ENCODE measurements at regions not wholly inside any gene's neighbourhood (a gene's known extent, or its start where the extent isn't known, plus 50 kb on each side); places are given as distances from the start of the nearest gene placed in this dataset.

DNA sequence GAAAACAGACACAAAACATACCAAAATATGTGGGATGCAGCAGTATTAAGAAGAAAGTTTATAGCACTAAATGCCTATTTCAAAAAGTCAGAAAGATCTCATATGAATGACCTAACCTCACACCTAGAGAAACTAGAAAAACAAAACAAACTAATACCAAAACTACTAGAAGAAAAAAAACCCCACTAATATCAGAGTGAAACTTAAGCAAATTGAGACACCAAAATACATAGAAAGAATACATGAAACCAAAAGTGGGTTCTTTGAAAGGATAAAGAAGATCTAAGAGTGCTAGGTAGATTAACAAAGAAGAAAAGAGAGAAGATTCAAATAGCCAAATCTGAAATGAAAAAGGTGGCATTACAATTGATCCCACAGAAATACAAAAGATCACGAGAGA is 494.1 kb downstream of the SH2D4B start:
- H3K4me3 ChIP-seq (ENCODE audit: low read depth, low read length) = no peak overlapping the region
- DNase-seq (ENCODE audit: low read depth) = no peak
- TF ChIP-seq, protein P1, sequence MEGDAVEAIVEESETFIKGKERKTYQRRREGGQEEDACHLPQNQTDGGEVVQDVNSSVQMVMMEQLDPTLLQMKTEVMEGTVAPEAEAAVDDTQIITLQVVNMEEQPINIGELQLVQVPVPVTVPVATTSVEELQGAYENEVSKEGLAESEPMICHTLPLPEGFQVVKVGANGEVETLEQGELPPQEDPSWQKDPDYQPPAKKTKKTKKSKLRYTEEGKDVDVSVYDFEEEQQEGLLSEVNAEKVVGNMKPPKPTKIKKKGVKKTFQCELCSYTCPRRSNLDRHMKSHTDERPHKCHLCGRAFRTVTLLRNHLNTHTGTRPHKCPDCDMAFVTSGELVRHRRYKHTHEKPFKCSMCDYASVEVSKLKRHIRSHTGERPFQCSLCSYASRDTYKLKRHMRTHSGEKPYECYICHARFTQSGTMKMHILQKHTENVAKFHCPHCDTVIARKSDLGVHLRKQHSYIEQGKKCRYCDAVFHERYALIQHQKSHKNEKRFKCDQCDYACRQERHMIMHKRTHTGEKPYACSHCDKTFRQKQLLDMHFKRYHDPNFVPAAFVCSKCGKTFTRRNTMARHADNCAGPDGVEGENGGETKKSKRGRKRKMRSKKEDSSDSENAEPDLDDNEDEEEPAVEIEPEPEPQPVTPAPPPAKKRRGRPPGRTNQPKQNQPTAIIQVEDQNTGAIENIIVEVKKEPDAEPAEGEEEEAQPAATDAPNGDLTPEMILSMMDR (IDR thresholded peaks at IDR 0.05; ENCODE audit: low read depth, low read length) = no peak
- TF ChIP-seq, protein P2, sequence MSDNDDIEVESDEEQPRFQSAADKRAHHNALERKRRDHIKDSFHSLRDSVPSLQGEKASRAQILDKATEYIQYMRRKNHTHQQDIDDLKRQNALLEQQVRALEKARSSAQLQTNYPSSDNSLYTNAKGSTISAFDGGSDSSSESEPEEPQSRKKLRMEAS (IDR thresholded peaks at IDR 0.05; ENCODE audit: low read depth, low read length) = no peak

DNA sequence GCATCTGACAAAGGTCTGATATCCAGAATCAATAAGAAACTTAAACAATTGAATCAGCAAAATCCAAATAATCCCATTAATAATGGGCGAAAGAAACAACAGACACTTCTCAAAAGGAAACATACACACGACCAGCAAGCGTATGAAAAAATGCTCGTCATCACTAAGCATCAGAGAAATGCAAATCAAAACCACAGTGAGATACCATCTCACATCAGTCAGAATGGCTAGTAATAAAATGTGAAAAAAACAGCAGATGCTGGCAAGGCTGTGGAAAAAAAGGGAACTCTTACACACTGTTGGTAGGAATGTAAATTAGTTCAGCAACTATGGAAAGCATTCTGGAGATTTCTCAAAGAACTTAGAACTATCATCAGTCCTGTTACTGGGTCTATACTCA is 496.7 kb downstream of the SH2D4B start:
- TF ChIP-seq POLR2A (IDR thresholded peaks at IDR 0.05; ENCODE audit: extremely low read depth, insufficient read length) (no peak), MYC (IDR thresholded peaks at IDR 0.05; ENCODE audit: low read depth, low read length) (no peak)
- TF ChIP-seq, protein P2 (IDR thresholded peaks at IDR 0.05; ENCODE audit: low read depth, low read length) = no peak
- TF ChIP-seq, protein P1 (IDR thresholded peaks at IDR 0.05; ENCODE audit: low read depth, low read length) = no peak
- DNase-seq (ENCODE audit: low read depth) = no peak
- no peak overlapping the region for H3K4me3 ChIP-seq (ENCODE audit: low read depth, low read length)

DNA sequence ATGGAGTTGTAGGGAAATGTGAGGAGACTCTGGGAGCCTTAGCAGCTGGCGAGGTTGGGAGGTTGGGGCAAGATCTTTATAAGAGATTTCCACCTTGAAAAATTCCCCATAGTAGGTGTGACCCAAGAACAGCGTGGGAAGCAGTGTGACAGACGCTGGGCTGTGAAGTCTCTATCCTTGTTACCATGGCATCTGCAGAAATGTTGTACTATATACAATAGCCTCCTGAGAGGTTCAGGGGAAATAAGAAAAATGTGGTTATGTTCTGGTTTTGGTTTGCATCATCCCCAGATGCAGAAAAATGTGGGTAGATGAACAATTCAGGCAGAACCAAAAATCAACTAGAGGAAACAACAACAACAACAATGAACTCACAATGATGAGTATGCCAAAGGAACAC is 498.6 kb downstream of the SH2D4B start:
- TF ChIP-seq MYC (IDR thresholded peaks at IDR 0.05; ENCODE audit: low read depth, low read length) = no peak
- TF ChIP-seq POLR2A (IDR thresholded peaks at IDR 0.05; ENCODE audit: extremely low read depth, insufficient read length) = no peak
- TF ChIP-seq, protein P1 (IDR thresholded peaks at IDR 0.05; ENCODE audit: low read depth, low read length) = no peak
- TF ChIP-seq, protein P2 (IDR thresholded peaks at IDR 0.05; ENCODE audit: low read depth, low read length) = no peak
- no peak overlapping the region for H3K4me3 ChIP-seq (ENCODE audit: low read depth, low read length)
- no peak for DNase-seq (ENCODE audit: low read depth)

DNA sequence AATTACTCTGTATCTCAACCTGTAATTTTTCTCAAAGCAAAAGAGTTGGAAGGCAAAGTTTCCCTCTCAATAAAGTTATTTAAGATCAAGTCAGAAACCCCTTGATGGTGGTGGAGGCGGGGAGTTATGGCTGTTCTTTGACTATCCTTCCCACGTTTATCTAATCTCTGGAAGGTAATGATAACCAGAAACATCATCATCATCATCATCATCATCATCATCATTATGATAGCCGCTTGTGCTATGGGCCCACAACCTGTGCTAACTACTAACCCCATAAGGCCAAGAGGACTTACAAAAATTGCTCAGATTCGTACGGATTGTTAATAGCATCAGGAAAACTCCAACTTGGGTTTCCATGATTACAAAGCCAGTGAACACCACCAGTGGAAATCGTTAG is 502.3 kb downstream of the SH2D4B start:
- no peak for DNase-seq (ENCODE audit: low read depth)
- TF ChIP-seq, protein P2 (IDR thresholded peaks at IDR 0.05; ENCODE audit: low read depth, low read length) = no peak
- TF ChIP-seq POLR2A (IDR thresholded peaks at IDR 0.05; ENCODE audit: extremely low read depth, insufficient read length) (no peak), MYC (IDR thresholded peaks at IDR 0.05; ENCODE audit: low read depth, low read length) (no peak)
- TF ChIP-seq, protein P1 (IDR thresholded peaks at IDR 0.05; ENCODE audit: low read depth, low read length) = no peak
- H3K4me3 ChIP-seq (ENCODE audit: low read depth, low read length) = no peak overlapping the region

DNA sequence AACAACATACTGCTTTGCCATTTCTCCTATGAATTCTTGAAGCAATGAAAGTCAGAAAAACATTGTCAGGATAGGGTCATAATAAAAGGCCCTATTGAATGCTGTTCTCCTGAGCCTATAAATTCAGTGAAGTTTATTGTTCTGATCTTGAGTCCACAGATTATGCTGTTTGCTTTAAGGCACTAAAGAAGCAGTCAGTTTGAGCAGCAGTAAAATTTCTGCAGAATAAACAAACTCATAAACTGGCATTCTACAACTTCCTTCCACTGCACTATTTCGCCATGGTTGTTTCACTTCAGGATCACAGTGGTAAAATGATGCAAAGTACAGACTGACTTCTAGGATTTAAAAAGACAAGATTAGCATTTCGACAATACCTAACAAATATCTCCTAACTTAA is 503.2 kb downstream of the SH2D4B start:
- DNase-seq (ENCODE audit: low read depth) = no peak
- TF ChIP-seq, protein P1 (IDR thresholded peaks at IDR 0.05; ENCODE audit: low read depth, low read length) = no peak
- TF ChIP-seq POLR2A (IDR thresholded peaks at IDR 0.05; ENCODE audit: extremely low read depth, insufficient read length) (no peak), MYC (IDR thresholded peaks at IDR 0.05; ENCODE audit: low read depth, low read length) (no peak)
- TF ChIP-seq, protein P2 (IDR thresholded peaks at IDR 0.05; ENCODE audit: low read depth, low read length) = no peak

DNA sequence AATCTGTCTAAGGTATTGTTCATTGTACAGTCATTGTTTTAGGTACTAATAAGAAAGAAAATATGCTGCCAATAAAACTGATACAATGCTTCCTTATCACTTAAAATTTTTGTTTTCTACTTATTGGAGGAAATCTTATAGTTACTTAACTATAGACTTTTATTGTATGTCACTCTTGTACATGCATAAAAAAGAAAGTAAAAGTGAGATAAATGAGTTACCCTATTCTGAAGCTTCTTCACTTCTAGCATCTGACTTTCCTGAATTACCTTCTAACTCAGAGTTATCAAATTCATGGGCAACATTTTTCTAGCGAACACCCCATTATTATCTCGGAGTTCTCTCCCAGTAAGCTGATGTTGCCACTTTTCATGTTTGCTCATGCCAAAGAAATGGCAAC is 504.9 kb downstream of the SH2D4B start:
- TF ChIP-seq, protein P1 (IDR thresholded peaks at IDR 0.05; ENCODE audit: low read depth, low read length) = no peak
- TF ChIP-seq POLR2A (IDR thresholded peaks at IDR 0.05; ENCODE audit: extremely low read depth, insufficient read length) = no peak
- no peak for TF ChIP-seq MYC (IDR thresholded peaks at IDR 0.05; ENCODE audit: low read depth, low read length)
- TF ChIP-seq, protein P2 (IDR thresholded peaks at IDR 0.05; ENCODE audit: low read depth, low read length) = no peak
- no peak overlapping the region for H3K4me3 ChIP-seq (ENCODE audit: low read depth, low read length)
- DNase-seq (ENCODE audit: low read depth) = no peak

More for the DNA sequence above, 503.2 kb downstream of the SH2D4B start:
- no peak overlapping the region for H3K4me3 ChIP-seq (ENCODE audit: low read depth, low read length)
